ENCODE measurements at regions not wholly inside any gene's neighbourhood (a gene's known extent, or its start where the extent isn't known, plus 50 kb on each side); places are given as distances from the start of the nearest gene placed in this dataset.

GRCh38 chr2:136356125-136357006 lies 238.4 kb upstream of the CXCR4 start:
- ChIA-PET POLR2A (no interaction called here), CTCF (no interaction called here)
- Histone ChIP-seq H3K4me3 (no peak overlapping the region), H3K4me2 (no peak overlapping the region), H3K4me1 (no peaks in the 10 kb centered on the region), H3K27ac (no peak overlapping the region), H3K9me3 (no peaks in the 10 kb centered on the region)
- no peak for TF ChIP-seq BHLHE40 (IDR thresholded peaks at IDR 0.05; ENCODE audit: low read depth, low read length)
- TF ChIP-seq ZNF302 (CRISPR knock-in tag; IDR thresholded peaks at IDR 0.05): no peak
- ATAC-seq (no peak), DNase-seq (ENCODE audit: low read depth in 1 of 2, low spot score in 1 of 2) (no peak), FAIRE-seq (no peak)
- 49% methylated on average over 10 of the region's 10 CpGs for WGBS (ENCODE audit: missing lambda C conversion rate)

- POLR2A ChIA-PET: no interaction called here
- H3K9me3 ChIP-seq: no peaks in the 10 kb centered on the region
- H3K4me2 ChIP-seq: no peak overlapping the region
- no peaks in the 10 kb centered on the region for H3K4me1 ChIP-seq
- H3K4me3 ChIP-seq: no peak overlapping the region
- no peak for DNase-seq (ENCODE audit: low read depth in 1 of 2, low spot score in 1 of 2)
- no peak for ATAC-seq
- no peak for TF ChIP-seq SREBF2 (IDR thresholded peaks at IDR 0.05)
- TF ChIP-seq, protein P1, sequence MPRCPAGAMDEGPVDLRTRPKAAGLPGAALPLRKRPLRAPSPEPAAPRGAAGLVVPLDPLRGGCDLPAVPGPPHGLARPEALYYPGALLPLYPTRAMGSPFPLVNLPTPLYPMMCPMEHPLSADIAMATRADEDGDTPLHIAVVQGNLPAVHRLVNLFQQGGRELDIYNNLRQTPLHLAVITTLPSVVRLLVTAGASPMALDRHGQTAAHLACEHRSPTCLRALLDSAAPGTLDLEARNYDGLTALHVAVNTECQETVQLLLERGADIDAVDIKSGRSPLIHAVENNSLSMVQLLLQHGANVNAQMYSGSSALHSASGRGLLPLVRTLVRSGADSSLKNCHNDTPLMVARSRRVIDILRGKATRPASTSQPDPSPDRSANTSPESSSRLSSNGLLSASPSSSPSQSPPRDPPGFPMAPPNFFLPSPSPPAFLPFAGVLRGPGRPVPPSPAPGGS (IDR thresholded peaks at IDR 0.05): no peak
- no peak for TF ChIP-seq REST (IDR thresholded peaks at IDR 0.05)
- no peak for TF ChIP-seq JUN (IDR thresholded peaks at IDR 0.05)
- TF ChIP-seq CTCF (IDR thresholded peaks at IDR 0.05): no peak
- no peak for TF ChIP-seq BHLHE40 (IDR thresholded peaks at IDR 0.05; ENCODE audit: low read depth, low read length)
- TF ChIP-seq KDM5A (IDR thresholded peaks at IDR 0.05): no peak
- TF ChIP-seq, protein P2, sequence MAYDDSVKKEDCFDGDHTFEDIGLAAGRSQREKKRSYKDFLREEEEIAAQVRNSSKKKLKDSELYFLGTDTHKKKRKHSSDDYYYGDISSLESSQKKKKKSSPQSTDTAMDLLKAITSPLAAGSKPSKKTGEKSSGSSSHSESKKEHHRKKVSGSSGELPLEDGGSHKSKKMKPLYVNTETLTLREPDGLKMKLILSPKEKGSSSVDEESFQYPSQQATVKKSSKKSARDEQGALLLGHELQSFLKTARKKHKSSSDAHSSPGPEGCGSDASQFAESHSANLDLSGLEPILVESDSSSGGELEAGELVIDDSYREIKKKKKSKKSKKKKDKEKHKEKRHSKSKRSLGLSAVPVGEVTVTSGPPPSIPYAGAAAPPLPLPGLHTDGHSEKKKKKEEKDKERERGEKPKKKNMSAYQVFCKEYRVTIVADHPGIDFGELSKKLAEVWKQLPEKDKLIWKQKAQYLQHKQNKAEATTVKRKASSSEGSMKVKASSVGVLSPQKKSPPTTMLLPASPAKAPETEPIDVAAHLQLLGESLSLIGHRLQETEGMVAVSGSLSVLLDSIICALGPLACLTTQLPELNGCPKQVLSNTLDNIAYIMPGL (CRISPR knock-in tag; IDR thresholded peaks at IDR 0.05; ENCODE audit: borderline replicate concordance): no peak
- no peak for TF ChIP-seq HEYL (CRISPR knock-in tag; IDR thresholded peaks at IDR 0.05)
- WGBS (ENCODE audit: missing lambda C conversion rate): 48% methylated on average over 4 of the region's 4 CpGs
- CTCF ChIA-PET: no interaction called here
- no peak for FAIRE-seq
- H3K27ac ChIP-seq: no peak overlapping the region
Measured at GRCh38 chr2:136351684-136352083, 233.7 kb upstream of the CXCR4 start.

GRCh38 chr2:136347981-136348380 lies 230.0 kb upstream of the CXCR4 start:
- FAIRE-seq: no peak
- Histone ChIP-seq H3K4me3 (no peak overlapping the region), H3K9me3 (no peaks in the 10 kb centered on the region), H3K4me2 (no peak overlapping the region), H3K27ac (no peak overlapping the region), H3K4me1 (no peaks in the 10 kb centered on the region)
- TF ChIP-seq, protein P3, sequence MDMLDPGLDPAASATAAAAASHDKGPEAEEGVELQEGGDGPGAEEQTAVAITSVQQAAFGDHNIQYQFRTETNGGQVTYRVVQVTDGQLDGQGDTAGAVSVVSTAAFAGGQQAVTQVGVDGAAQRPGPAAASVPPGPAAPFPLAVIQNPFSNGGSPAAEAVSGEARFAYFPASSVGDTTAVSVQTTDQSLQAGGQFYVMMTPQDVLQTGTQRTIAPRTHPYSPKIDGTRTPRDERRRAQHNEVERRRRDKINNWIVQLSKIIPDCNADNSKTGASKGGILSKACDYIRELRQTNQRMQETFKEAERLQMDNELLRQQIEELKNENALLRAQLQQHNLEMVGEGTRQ (IDR thresholded peaks at IDR 0.05): no peak
- TF ChIP-seq REST (IDR thresholded peaks at IDR 0.05) (no peak), KDM1A (IDR thresholded peaks at IDR 0.05; ENCODE audit: low read depth) (no peak), KDM5A (IDR thresholded peaks at IDR 0.05) (no peak), BHLHE40 (IDR thresholded peaks at IDR 0.05; ENCODE audit: low read depth, low read length) (no peak)
- CTCF ChIA-PET: interaction anchor here (1.2 kb wide), 1 partner anchor 33 kb away, joined by 3 read pairs; no protein-coding TSS in a partner anchor
- no peak for DNase-seq (ENCODE audit: low read depth in 1 of 2, low spot score in 1 of 2)
- no peak for ATAC-seq
- POLR2A ChIA-PET: no interaction called here
- WGBS (ENCODE audit: missing lambda C conversion rate): 76% methylated on average over 2 of the region's 2 CpGs

Measured in A549 (cell line).